ENCODE measurements at regions not wholly inside any gene's neighbourhood (a gene's known extent, or its start where the extent isn't known, plus 50 kb on each side); places are given as distances from the start of the nearest gene placed in this dataset.

DNA sequence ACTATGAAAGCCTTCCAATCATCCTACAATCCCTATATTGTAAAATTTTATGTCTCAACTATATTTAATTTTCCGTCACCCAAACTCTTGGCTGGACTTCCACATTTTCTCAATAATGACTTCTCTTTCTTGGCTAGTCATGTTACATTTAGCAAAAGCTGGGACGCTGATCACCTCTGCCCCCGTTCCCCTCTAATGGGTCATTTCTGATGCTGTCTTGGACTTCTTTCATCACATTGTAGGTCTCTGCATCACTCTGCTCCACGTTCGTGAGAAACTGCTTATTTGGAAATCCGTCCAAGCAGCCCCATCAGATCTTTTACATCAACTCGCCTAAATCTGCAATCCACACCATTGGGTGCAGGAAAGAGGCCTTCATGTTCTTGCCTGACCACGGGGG lies 203.8 kb downstream of the MYLK4 start:
- TF ChIP-seq, protein P1, sequence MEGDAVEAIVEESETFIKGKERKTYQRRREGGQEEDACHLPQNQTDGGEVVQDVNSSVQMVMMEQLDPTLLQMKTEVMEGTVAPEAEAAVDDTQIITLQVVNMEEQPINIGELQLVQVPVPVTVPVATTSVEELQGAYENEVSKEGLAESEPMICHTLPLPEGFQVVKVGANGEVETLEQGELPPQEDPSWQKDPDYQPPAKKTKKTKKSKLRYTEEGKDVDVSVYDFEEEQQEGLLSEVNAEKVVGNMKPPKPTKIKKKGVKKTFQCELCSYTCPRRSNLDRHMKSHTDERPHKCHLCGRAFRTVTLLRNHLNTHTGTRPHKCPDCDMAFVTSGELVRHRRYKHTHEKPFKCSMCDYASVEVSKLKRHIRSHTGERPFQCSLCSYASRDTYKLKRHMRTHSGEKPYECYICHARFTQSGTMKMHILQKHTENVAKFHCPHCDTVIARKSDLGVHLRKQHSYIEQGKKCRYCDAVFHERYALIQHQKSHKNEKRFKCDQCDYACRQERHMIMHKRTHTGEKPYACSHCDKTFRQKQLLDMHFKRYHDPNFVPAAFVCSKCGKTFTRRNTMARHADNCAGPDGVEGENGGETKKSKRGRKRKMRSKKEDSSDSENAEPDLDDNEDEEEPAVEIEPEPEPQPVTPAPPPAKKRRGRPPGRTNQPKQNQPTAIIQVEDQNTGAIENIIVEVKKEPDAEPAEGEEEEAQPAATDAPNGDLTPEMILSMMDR (IDR thresholded peaks at IDR 0.05 in 2 of 3, conservative IDR thresholded peaks at IDR 0.05 in 1 of 3; ENCODE audit: borderline replicate concordance in 1 of 3, insufficient read depth in 1 of 3, low read depth in 2 of 3, low read length in 2 of 3): no peak
- TF ChIP-seq, protein P2, sequence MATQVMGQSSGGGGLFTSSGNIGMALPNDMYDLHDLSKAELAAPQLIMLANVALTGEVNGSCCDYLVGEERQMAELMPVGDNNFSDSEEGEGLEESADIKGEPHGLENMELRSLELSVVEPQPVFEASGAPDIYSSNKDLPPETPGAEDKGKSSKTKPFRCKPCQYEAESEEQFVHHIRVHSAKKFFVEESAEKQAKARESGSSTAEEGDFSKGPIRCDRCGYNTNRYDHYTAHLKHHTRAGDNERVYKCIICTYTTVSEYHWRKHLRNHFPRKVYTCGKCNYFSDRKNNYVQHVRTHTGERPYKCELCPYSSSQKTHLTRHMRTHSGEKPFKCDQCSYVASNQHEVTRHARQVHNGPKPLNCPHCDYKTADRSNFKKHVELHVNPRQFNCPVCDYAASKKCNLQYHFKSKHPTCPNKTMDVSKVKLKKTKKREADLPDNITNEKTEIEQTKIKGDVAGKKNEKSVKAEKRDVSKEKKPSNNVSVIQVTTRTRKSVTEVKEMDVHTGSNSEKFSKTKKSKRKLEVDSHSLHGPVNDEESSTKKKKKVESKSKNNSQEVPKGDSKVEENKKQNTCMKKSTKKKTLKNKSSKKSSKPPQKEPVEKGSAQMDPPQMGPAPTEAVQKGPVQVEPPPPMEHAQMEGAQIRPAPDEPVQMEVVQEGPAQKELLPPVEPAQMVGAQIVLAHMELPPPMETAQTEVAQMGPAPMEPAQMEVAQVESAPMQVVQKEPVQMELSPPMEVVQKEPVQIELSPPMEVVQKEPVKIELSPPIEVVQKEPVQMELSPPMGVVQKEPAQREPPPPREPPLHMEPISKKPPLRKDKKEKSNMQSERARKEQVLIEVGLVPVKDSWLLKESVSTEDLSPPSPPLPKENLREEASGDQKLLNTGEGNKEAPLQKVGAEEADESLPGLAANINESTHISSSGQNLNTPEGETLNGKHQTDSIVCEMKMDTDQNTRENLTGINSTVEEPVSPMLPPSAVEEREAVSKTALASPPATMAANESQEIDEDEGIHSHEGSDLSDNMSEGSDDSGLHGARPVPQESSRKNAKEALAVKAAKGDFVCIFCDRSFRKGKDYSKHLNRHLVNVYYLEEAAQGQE (IDR thresholded peaks at IDR 0.05; ENCODE audit: low read depth): no peak
- no peak for TF ChIP-seq CEBPB (IDR thresholded peaks at IDR 0.05; ENCODE audit: low read depth)

Data from HCT116 (cell line).